GM11168 (cell line): ENCODE measurements at regions not wholly inside any gene's neighbourhood (a gene's known extent, or its start where the extent isn't known, plus 50 kb on each side); places are given as distances from the start of the nearest gene placed in this dataset.

ENCODE experiments used
- in situ Hi-C: fragments of 300-500 bp; cut with MboI; formaldehyde crosslinking; loops from one replicate; pipeline ENCODE4 v1.12.0; 2022; ENCODE audit warnings: low sequenced_read_pairs; ENCODE audit not compliant: unreplicated experiment

GRCh38 chr4:18878561-18878960 lies 857.0 kb upstream of the LCORL start:
- in situ Hi-C loops, result no loop called here

GRCh38 chr4:18869166-18869565 lies 847.6 kb upstream of the LCORL start:
- in situ Hi-C loops, result no loop called here

GRCh38 chr4:18860836-18861530 lies 839.4 kb upstream of the LCORL start:
- in situ Hi-C loops, result no loop called here

- in situ Hi-C loops, result no loop called here
These were observed 837.9 kb upstream of the LCORL start for GRCh38 chr4:18859468-18859867.

GRCh38 chr4:18858229-18858922 lies 836.8 kb upstream of the LCORL start:
- in situ Hi-C loops, result no loop called here

- in situ Hi-C loops, result no loop called here
These were observed 829.3 kb upstream of the LCORL start for GRCh38 chr4:18850867-18851266.

GRCh38 chr4:18847249-18847890 lies 825.8 kb upstream of the LCORL start:
- in situ Hi-C loops, result no loop called here

- in situ Hi-C loops, result no loop called here
These were observed 824.8 kb upstream of the LCORL start for GRCh38 chr4:18846313-18846712.

GRCh38 chr4:18844726-18845125 lies 823.2 kb upstream of the LCORL start:
- in situ Hi-C loops, result no loop called here

- in situ Hi-C loops, result no loop called here
These were observed 820.9 kb upstream of the LCORL start for GRCh38 chr4:18842431-18842830.

- in situ Hi-C loops, result no loop called here
These were observed 818.9 kb upstream of the LCORL start for GRCh38 chr4:18840481-18840880.

GRCh38 chr4:18816228-18816895 lies 794.8 kb upstream of the LCORL start:
- in situ Hi-C loops, result no loop called here

GRCh38 chr4:18815779-18816173 lies 794.2 kb upstream of the LCORL start:
- in situ Hi-C loops, result no loop called here

GRCh38 chr4:18815081-18815778 lies 793.7 kb upstream of the LCORL start:
- in situ Hi-C loops, result no loop called here

GRCh38 chr4:18813771-18814170 lies 792.2 kb upstream of the LCORL start:
- in situ Hi-C loops, result no loop called here

- in situ Hi-C loops, result no loop called here
These were observed 791.5 kb upstream of the LCORL start for GRCh38 chr4:18813055-18813454.

- in situ Hi-C loops, result no loop called here
These were observed 782.2 kb upstream of the LCORL start for GRCh38 chr4:18803781-18804180.

GRCh38 chr4:18798123-18798522 lies 776.6 kb upstream of the LCORL start:
- in situ Hi-C loops, result no loop called here

- in situ Hi-C loops, result no loop called here
These were observed 774.2 kb upstream of the LCORL start for GRCh38 chr4:18795794-18796193.

GRCh38 chr4:18777190-18777930 lies 755.8 kb upstream of the LCORL start:
- in situ Hi-C loops, result no loop called here
